Stimulated activated naive CD8-positive, alpha-beta T cell treated with anti-CD3 and anti-CD28 coated beads, Interleukin-15, Interleukin-2, amounts not matched to agents 100 ng/mL and 50 ng/mL, for 24 hours (primary cell): ENCODE measurements at regions not wholly inside any gene's neighbourhood (a gene's known extent, or its start where the extent isn't known, plus 50 kb on each side); places are given as distances from the start of the nearest gene placed in this dataset.

ENCODE experiments used
- H3K27ac Mint-ChIP-seq: one replicate; pipeline ENCODE4 v1.8.0; 2021; ENCODE audit warnings: mild to moderate bottlenecking, mixed read lengths
- H3K27me3 Mint-ChIP-seq: one replicate; pipeline ENCODE4 v1.8.0; 2021; ENCODE audit warnings: mixed read lengths
- H3K36me3 Mint-ChIP-seq: one replicate; pipeline ENCODE4 v1.8.0; 2021; ENCODE audit warnings: low read depth, mixed read lengths
- H3K4me1 Mint-ChIP-seq: one replicate; pipeline ENCODE4 v1.8.0; 2021; ENCODE audit warnings: low read depth, mixed read lengths
- H3K4me3 Mint-ChIP-seq: one replicate; pipeline ENCODE4 v1.8.0; 2021; ENCODE audit warnings: mild to moderate bottlenecking, mixed read lengths
- H3K9me3 Mint-ChIP-seq: one replicate; pipeline ENCODE4 v1.8.0; 2021; ENCODE audit warnings: mixed read lengths

GRCh38 chr2:12596771-12597170 lies 120.0 kb upstream of the TRIB2 start:
- Mint-ChIP-seq H3K9me3 (peaks cover 6% of the 10 kb centered on the region), H3K4me3 (no peak overlapping the region), H3K36me3 (no peaks in the 10 kb centered on the region), H3K27me3 (no peaks in the 10 kb centered on the region), H3K4me1 (no peaks in the 10 kb centered on the region), H3K27ac (no peak overlapping the region)

- no peaks in the 10 kb centered on the region for H3K27me3 Mint-ChIP-seq
- H3K27ac Mint-ChIP-seq: no peak overlapping the region
- H3K36me3 Mint-ChIP-seq: no peaks in the 10 kb centered on the region
- peaks cover 6% of the 10 kb centered on the region for H3K9me3 Mint-ChIP-seq
- H3K4me1 Mint-ChIP-seq: no peaks in the 10 kb centered on the region
- H3K4me3 Mint-ChIP-seq: no peak overlapping the region
Observed at GRCh38 chr2:12597610-12598009, 119.1 kb upstream of the TRIB2 start.

- H3K4me3 Mint-ChIP-seq: no peak overlapping the region
- no peaks in the 10 kb centered on the region for H3K36me3 Mint-ChIP-seq
- H3K9me3 Mint-ChIP-seq: peaks cover 6% of the 10 kb centered on the region
- H3K4me1 Mint-ChIP-seq: peaks cover 16% of the 10 kb centered on the region
- H3K27me3 Mint-ChIP-seq: no peaks in the 10 kb centered on the region
- H3K27ac Mint-ChIP-seq: no peak overlapping the region
Observed at GRCh38 chr2:12602661-12603060, 114.1 kb upstream of the TRIB2 start.

- no peak overlapping the region for H3K4me3 Mint-ChIP-seq
- peaks cover 22% of the 10 kb centered on the region for H3K4me1 Mint-ChIP-seq
- H3K36me3 Mint-ChIP-seq: no peaks in the 10 kb centered on the region
- no peak overlapping the region for H3K27ac Mint-ChIP-seq
- H3K27me3 Mint-ChIP-seq: no peaks in the 10 kb centered on the region
- H3K9me3 Mint-ChIP-seq: peaks cover 6% of the 10 kb centered on the region
Observed at GRCh38 chr2:12603781-12604295, 112.9 kb upstream of the TRIB2 start.

GRCh38 chr2:12604341-12604740 lies 112.4 kb upstream of the TRIB2 start:
- peaks cover 22% of the 10 kb centered on the region for H3K4me1 Mint-ChIP-seq

GRCh38 chr2:12605366-12605765 lies 111.4 kb upstream of the TRIB2 start:
- Mint-ChIP-seq H3K36me3 (no peaks in the 10 kb centered on the region), H3K9me3 (no peaks in the 10 kb centered on the region), H3K4me3 (no peak overlapping the region), H3K4me1 (peaks cover 22% of the 10 kb centered on the region), H3K27ac (no peak overlapping the region), H3K27me3 (no peaks in the 10 kb centered on the region)

More at GRCh38 chr2:12604341-12604740, 112.4 kb upstream of the TRIB2 start:
- H3K36me3 Mint-ChIP-seq: no peaks in the 10 kb centered on the region
- H3K27me3 Mint-ChIP-seq: no peaks in the 10 kb centered on the region
- peaks cover 6% of the 10 kb centered on the region for H3K9me3 Mint-ChIP-seq
- H3K27ac Mint-ChIP-seq: no peak overlapping the region
- H3K4me3 Mint-ChIP-seq: no peak overlapping the region

- H3K36me3 Mint-ChIP-seq: no peaks in the 10 kb centered on the region
- no peaks in the 10 kb centered on the region for H3K27me3 Mint-ChIP-seq
- H3K9me3 Mint-ChIP-seq: no peaks in the 10 kb centered on the region
- H3K27ac Mint-ChIP-seq: no peak overlapping the region
- H3K4me3 Mint-ChIP-seq: no peak overlapping the region
- peaks cover 22% of the 10 kb centered on the region for H3K4me1 Mint-ChIP-seq
Observed at GRCh38 chr2:12605936-12606335, 110.8 kb upstream of the TRIB2 start.

- Mint-ChIP-seq H3K27me3 (no peaks in the 10 kb centered on the region), H3K4me3 (no peak overlapping the region), H3K4me1 (peaks cover 22% of the 10 kb centered on the region), H3K9me3 (no peaks in the 10 kb centered on the region), H3K36me3 (no peaks in the 10 kb centered on the region), H3K27ac (no peak overlapping the region)
Observed at GRCh38 chr2:12606472-12607000, 110.2 kb upstream of the TRIB2 start.

- Mint-ChIP-seq H3K27ac (no peak overlapping the region), H3K36me3 (no peaks in the 10 kb centered on the region), H3K4me1 (peaks cover 28% of the 10 kb centered on the region), H3K9me3 (no peaks in the 10 kb centered on the region), H3K27me3 (no peaks in the 10 kb centered on the region), H3K4me3 (no peak overlapping the region)
Observed at GRCh38 chr2:12607971-12608370, 108.8 kb upstream of the TRIB2 start.

GRCh38 chr2:12610314-12610713 lies 106.4 kb upstream of the TRIB2 start:
- Mint-ChIP-seq H3K27ac (no peak overlapping the region), H3K4me1 (peaks cover 29% of the 10 kb centered on the region), H3K27me3 (no peaks in the 10 kb centered on the region), H3K9me3 (no peaks in the 10 kb centered on the region), H3K36me3 (no peaks in the 10 kb centered on the region), H3K4me3 (no peak overlapping the region)

- Mint-ChIP-seq H3K36me3 (no peaks in the 10 kb centered on the region), H3K27me3 (no peaks in the 10 kb centered on the region), H3K27ac (no peak overlapping the region), H3K4me3 (no peak overlapping the region), H3K4me1 (peaks cover 30% of the 10 kb centered on the region), H3K9me3 (no peaks in the 10 kb centered on the region)
Observed at GRCh38 chr2:12612168-12612567, 104.6 kb upstream of the TRIB2 start.

- peaks cover 27% of the 10 kb centered on the region for H3K4me1 Mint-ChIP-seq
- H3K4me3 Mint-ChIP-seq: no peak overlapping the region
- H3K36me3 Mint-ChIP-seq: no peaks in the 10 kb centered on the region
- no peaks in the 10 kb centered on the region for H3K9me3 Mint-ChIP-seq
- no peak overlapping the region for H3K27ac Mint-ChIP-seq
- no peaks in the 10 kb centered on the region for H3K27me3 Mint-ChIP-seq
Observed at GRCh38 chr2:12612671-12613070, 104.1 kb upstream of the TRIB2 start.

GRCh38 chr2:12613137-12613835 lies 103.5 kb upstream of the TRIB2 start:
- no peak overlapping the region for H3K4me3 Mint-ChIP-seq

GRCh38 chr2:12615509-12615908 lies 101.2 kb upstream of the TRIB2 start:
- H3K36me3 Mint-ChIP-seq: no peaks in the 10 kb centered on the region
- H3K27me3 Mint-ChIP-seq: no peaks in the 10 kb centered on the region

More at GRCh38 chr2:12613137-12613835, 103.5 kb upstream of the TRIB2 start:
- Mint-ChIP-seq H3K4me1 (peaks cover 22% of the 10 kb centered on the region), H3K36me3 (no peaks in the 10 kb centered on the region), H3K27ac (no peak overlapping the region), H3K27me3 (no peaks in the 10 kb centered on the region), H3K9me3 (no peaks in the 10 kb centered on the region)

GRCh38 chr2:12616456-12617156 lies 100.1 kb upstream of the TRIB2 start:
- Mint-ChIP-seq H3K36me3 (no peaks in the 10 kb centered on the region), H3K27ac (no peak overlapping the region), H3K9me3 (no peaks in the 10 kb centered on the region), H3K4me1 (peaks cover 43% of the 10 kb centered on the region), H3K4me3 (no peak overlapping the region), H3K27me3 (no peaks in the 10 kb centered on the region)

More at GRCh38 chr2:12615509-12615908, 101.2 kb upstream of the TRIB2 start:
- Mint-ChIP-seq H3K4me3 (no peak overlapping the region), H3K27ac (no peak overlapping the region), H3K9me3 (no peaks in the 10 kb centered on the region), H3K4me1 (peaks cover 39% of the 10 kb centered on the region)
